ENCODE measurements at regions not wholly inside any gene's neighbourhood (a gene's known extent, or its start where the extent isn't known, plus 50 kb on each side); places are given as distances from the start of the nearest gene placed in this dataset.

- TF ChIP-seq CTCF (IDR thresholded peaks at IDR 0.05) (no peak), POLR2A (IDR thresholded peaks at IDR 0.05) (no peak)
Measured at GRCh38 chr12:90084018-90084417, 375.4 kb upstream of the ATP2B1 start.
